ENCODE measurements at regions not wholly inside any gene's neighbourhood (a gene's known extent, or its start where the extent isn't known, plus 50 kb on each side); places are given as distances from the start of the nearest gene placed in this dataset.

- TF ChIP-seq CTCF (IDR thresholded peaks at IDR 0.05) = no peak
- DNase-seq (ENCODE audit: extremely low spot score, unreplicated experiment) = no peak
- no peaks in the 10 kb centered on the region for H3K9me3 Mint-ChIP-seq (ENCODE audit: unreplicated experiment)
Observed at GRCh38 chr1:59169703-59170102, 127.2 kb upstream of the FGGY start.

GRCh38 chr1:59170659-59171058 lies 126.2 kb upstream of the FGGY start:
- Mint-ChIP-seq H3K27ac (ENCODE audit: unreplicated experiment) (no peak overlapping the region), H3K4me1 (ENCODE audit: unreplicated experiment) (peaks cover 4% of the 10 kb centered on the region), H3K4me3 (ENCODE audit: unreplicated experiment) (no peak overlapping the region), H3K36me3 (ENCODE audit: unreplicated experiment) (no peaks in the 10 kb centered on the region), H3K27me3 (ENCODE audit: unreplicated experiment) (peaks cover 3% of the 10 kb centered on the region), H3K9me3 (ENCODE audit: unreplicated experiment) (no peaks in the 10 kb centered on the region)
- DNase-seq (ENCODE audit: extremely low spot score, unreplicated experiment) = no peak
- TF ChIP-seq CTCF (IDR thresholded peaks at IDR 0.05) = no peak

More at GRCh38 chr1:59169703-59170102, 127.2 kb upstream of the FGGY start:
- H3K27ac Mint-ChIP-seq (ENCODE audit: unreplicated experiment) = no peak overlapping the region
- H3K4me1 Mint-ChIP-seq (ENCODE audit: unreplicated experiment) = peaks cover 4% of the 10 kb centered on the region
- H3K36me3 Mint-ChIP-seq (ENCODE audit: unreplicated experiment) = no peaks in the 10 kb centered on the region
- no peak overlapping the region for H3K4me3 Mint-ChIP-seq (ENCODE audit: unreplicated experiment)
- peaks cover 3% of the 10 kb centered on the region for H3K27me3 Mint-ChIP-seq (ENCODE audit: unreplicated experiment)

- no peak for DNase-seq (ENCODE audit: extremely low spot score, unreplicated experiment)
- no peak for TF ChIP-seq CTCF (IDR thresholded peaks at IDR 0.05)
- H3K4me3 Mint-ChIP-seq (ENCODE audit: unreplicated experiment) = no peak overlapping the region
- H3K27ac Mint-ChIP-seq (ENCODE audit: unreplicated experiment) = no peak overlapping the region
- peaks cover 4% of the 10 kb centered on the region for H3K4me1 Mint-ChIP-seq (ENCODE audit: unreplicated experiment)
- H3K9me3 Mint-ChIP-seq (ENCODE audit: unreplicated experiment) = no peaks in the 10 kb centered on the region
- H3K36me3 Mint-ChIP-seq (ENCODE audit: unreplicated experiment) = no peaks in the 10 kb centered on the region
- peaks cover 3% of the 10 kb centered on the region for H3K27me3 Mint-ChIP-seq (ENCODE audit: unreplicated experiment)
Observed at GRCh38 chr1:59171788-59172187, 125.1 kb upstream of the FGGY start.

- no peak for TF ChIP-seq CTCF (IDR thresholded peaks at IDR 0.05)
- Mint-ChIP-seq H3K4me1 (ENCODE audit: unreplicated experiment) (peaks cover 7% of the 10 kb centered on the region), H3K27ac (ENCODE audit: unreplicated experiment) (no peak overlapping the region), H3K36me3 (ENCODE audit: unreplicated experiment) (no peaks in the 10 kb centered on the region), H3K4me3 (ENCODE audit: unreplicated experiment) (no peak overlapping the region), H3K9me3 (ENCODE audit: unreplicated experiment) (peaks cover 5% of the 10 kb centered on the region), H3K27me3 (ENCODE audit: unreplicated experiment) (peaks cover 3% of the 10 kb centered on the region)
- no peak for DNase-seq (ENCODE audit: extremely low spot score, unreplicated experiment)
Observed at GRCh38 chr1:59172693-59173092, 124.2 kb upstream of the FGGY start.

GRCh38 chr1:59173721-59174120 lies 123.2 kb upstream of the FGGY start:
- H3K36me3 Mint-ChIP-seq (ENCODE audit: unreplicated experiment) = no peaks in the 10 kb centered on the region
- no peak for DNase-seq (ENCODE audit: extremely low spot score, unreplicated experiment)
- no peak for TF ChIP-seq CTCF (IDR thresholded peaks at IDR 0.05)
- H3K27ac Mint-ChIP-seq (ENCODE audit: unreplicated experiment) = no peak overlapping the region
- H3K27me3 Mint-ChIP-seq (ENCODE audit: unreplicated experiment) = peaks cover 3% of the 10 kb centered on the region
- H3K4me1 Mint-ChIP-seq (ENCODE audit: unreplicated experiment) = peaks cover 13% of the 10 kb centered on the region
- peaks cover 5% of the 10 kb centered on the region for H3K9me3 Mint-ChIP-seq (ENCODE audit: unreplicated experiment)
- H3K4me3 Mint-ChIP-seq (ENCODE audit: unreplicated experiment) = no peak overlapping the region

All from osteocyte (in vitro differentiated cells).